ENCODE measurements at regions not wholly inside any gene's neighbourhood (a gene's known extent, or its start where the extent isn't known, plus 50 kb on each side); places are given as distances from the start of the nearest gene placed in this dataset.

- Histone ChIP-seq H3K27me3 (ENCODE audit: control insufficient read depth, insufficient read depth, low read length) (no peaks in the 10 kb centered on the region), H3K36me3 (ENCODE audit: control insufficient read depth, insufficient read depth, low read length) (no peaks in the 10 kb centered on the region), H3K4me3 (ENCODE audit: low read depth, low read length) (no peak overlapping the region)
- CTCF ChIA-PET = interaction anchor here (0.7 to 1.0 kb wide), 3 partner anchors 9 to 55 kb away, joined by 3 to 4 read pairs (median 3); no protein-coding TSS in a partner anchor
- POLR2A ChIA-PET = no interaction called here
- TF ChIP-seq CTCF (IDR thresholded peaks at IDR 0.05; ENCODE audit: insufficient read depth, low read depth, low read length) = no peak
- no peak for DNase-seq (ENCODE audit: low read depth)
Measured at GRCh38 chr2:220114443-220114842, 487.0 kb downstream of the SLC4A3 start.

- TF ChIP-seq CTCF (IDR thresholded peaks at IDR 0.05; ENCODE audit: insufficient read depth, low read depth, low read length) = no peak
- DNase-seq (ENCODE audit: low read depth) = no peak
- ChIA-PET POLR2A (no interaction called here), CTCF (no interaction called here)
- Histone ChIP-seq H3K36me3 (ENCODE audit: control insufficient read depth, insufficient read depth, low read length) (no peaks in the 10 kb centered on the region), H3K27me3 (ENCODE audit: control insufficient read depth, insufficient read depth, low read length) (no peaks in the 10 kb centered on the region), H3K4me3 (ENCODE audit: low read depth, low read length) (no peak overlapping the region)
Measured at GRCh38 chr2:220117025-220117424, 489.6 kb downstream of the SLC4A3 start.

GRCh38 chr2:220120041-220120440, 492.6 kb downstream of the SLC4A3 start:
- no peak for TF ChIP-seq CTCF (IDR thresholded peaks at IDR 0.05; ENCODE audit: insufficient read depth, low read depth, low read length)
- no peak overlapping the region for H3K4me3 ChIP-seq (ENCODE audit: low read depth, low read length)
- POLR2A ChIA-PET = no interaction called here
- no peak for DNase-seq (ENCODE audit: low read depth)
- CTCF ChIA-PET = no interaction called here
- H3K36me3 ChIP-seq (ENCODE audit: control insufficient read depth, insufficient read depth, low read length) = no peaks in the 10 kb centered on the region
- no peaks in the 10 kb centered on the region for H3K27me3 ChIP-seq (ENCODE audit: control insufficient read depth, insufficient read depth, low read length)

GRCh38 chr2:220123751-220124150, 496.3 kb downstream of the SLC4A3 start:
- Histone ChIP-seq H3K27me3 (ENCODE audit: control insufficient read depth, insufficient read depth, low read length) (no peaks in the 10 kb centered on the region), H3K36me3 (ENCODE audit: control insufficient read depth, insufficient read depth, low read length) (no peaks in the 10 kb centered on the region), H3K4me3 (ENCODE audit: low read depth, low read length) (no peak overlapping the region)
- no peak for TF ChIP-seq CTCF (IDR thresholded peaks at IDR 0.05; ENCODE audit: insufficient read depth, low read depth, low read length)
- DNase-seq (ENCODE audit: low read depth) = no peak
- CTCF ChIA-PET = interaction anchor here (1.0 kb wide), 1 partner anchor 10 kb away, joined by 3 read pairs; no protein-coding TSS in a partner anchor
- POLR2A ChIA-PET = no interaction called here

DNA sequence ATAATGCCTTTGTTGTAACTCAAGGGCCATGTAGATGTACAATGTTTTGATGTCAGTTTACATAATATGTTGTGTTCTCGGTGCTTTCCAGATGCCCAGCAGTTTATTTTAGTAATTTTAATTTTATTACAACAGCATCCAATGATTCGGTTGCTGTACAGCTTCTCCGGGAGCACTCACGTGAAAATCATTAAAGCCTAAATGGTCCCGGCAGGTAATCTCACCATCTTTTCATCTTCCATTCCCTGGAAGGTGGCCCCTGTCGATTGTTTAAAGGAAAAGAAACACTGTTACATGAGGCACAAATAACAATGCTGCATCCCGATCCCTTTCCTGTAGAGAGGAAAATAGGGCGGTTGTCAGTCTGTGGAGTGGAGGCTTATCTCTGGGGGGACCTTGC, 498.1 kb downstream of the SLC4A3 start:
- DNase-seq (ENCODE audit: low read depth) = no peak
- no peak for TF ChIP-seq CTCF (IDR thresholded peaks at IDR 0.05; ENCODE audit: insufficient read depth, low read depth, low read length)
- POLR2A ChIA-PET = no interaction called here
- CTCF ChIA-PET = interaction anchor here (0.9 kb wide), 1 partner anchor 50 kb away, joined by 3 read pairs; no protein-coding TSS in a partner anchor
- no peaks in the 10 kb centered on the region for H3K27me3 ChIP-seq (ENCODE audit: control insufficient read depth, insufficient read depth, low read length)
- no peak overlapping the region for H3K4me3 ChIP-seq (ENCODE audit: low read depth, low read length)
- no peaks in the 10 kb centered on the region for H3K36me3 ChIP-seq (ENCODE audit: control insufficient read depth, insufficient read depth, low read length)
